Esophagus muscularis mucosa (tissue), 4 donors: ENCODE measurements at regions not wholly inside any gene's neighbourhood (a gene's known extent, or its start where the extent isn't known, plus 50 kb on each side); places are given as distances from the start of the nearest gene placed in this dataset.
A peak's percentile ranks its signal among the peaks of the same experiment; 100 is the strongest.

Experiments used
- DNase-seq: peaks from one replicate; pipeline ENCODE4 v3.0.0-alpha.2; 2017; ENCODE audit errors: extremely low spot score
- H3K27ac ChIP-seq, 4 donors: fragments of 200-600 bp; sonication (generic); replicated peaks in 1 of 4; 1 replicate in 3 of 4; 2 replicates in 1 of 4; pipeline ENCODE4 v1.5.1; 2016 to 2019; ENCODE audit warnings: mild to moderate bottlenecking in 1 of 4
- H3K27me3 ChIP-seq, 4 donors: fragments of 200-600 bp; sonication (generic); one replicate each; pipeline versions ENCODE4 v1.5.1 to v1.6.0; 2016 to 2019
- H3K36me3 ChIP-seq, 4 donors: fragments of 200-600 bp; sonication (generic); one replicate each; pipeline ENCODE4 v1.5.1; 2016 to 2019
- H3K4me1 ChIP-seq, 4 donors: fragments of 200-600 bp; sonication (generic); one replicate each; pipeline ENCODE4 v1.5.1; 2016 to 2019
- H3K4me3 ChIP-seq, 4 donors: fragments of 200-600 bp; sonication (generic); 1 replicate in 2 of 4; 2 replicates in 2 of 4; pipeline ENCODE4 v1.5.1; 2016 to 2019; ENCODE audit warnings: mild to moderate bottlenecking in 4 of 4, moderate library complexity in 1 of 4
- H3K9me3 ChIP-seq, 4 donors: fragments of 200-600 bp; sonication (generic); 1 replicate in 3 of 4; 2 replicates in 1 of 4; pipeline ENCODE4 v1.5.1; 2016 to 2019
- EP300 ChIP-seq: sonication (generic); formaldehyde crosslinking; IDR thresholded peaks from one replicate; pipeline ENCODE4 v1.6.1; 2017; ENCODE audit warnings: antibody characterized with exemption
- POLR2A ChIP-seq: fragments of 450-650 bp; IDR thresholded peaks from one replicate; pipeline ENCODE4 v1.6.1; 2017; ENCODE audit warnings: antibody characterized with exemption, moderate library complexity, mild to moderate bottlenecking, low read depth
- POLR2AphosphoS5 ChIP-seq, 2 donors: sonication (generic); formaldehyde crosslinking; IDR thresholded peaks; one replicate each; pipeline ENCODE4 v1.6.1; 2017; ENCODE audit warnings: antibody characterized with exemption in 2 of 2
- WGBS: methylation state at CpG from one replicate; pipeline ENCODE4 v1.1.5; 2018; 5-methylcytosine and 5-hydroxymethylcytosine counted together
- intact Hi-C: fragments of 100-400 bp; cut with DNase I; formaldehyde crosslinking; loops from one replicate; pipeline ENCODE4 v1.15.1; 2023
- TF ChIP-seq, protein P1 (sequence below), 3 experiments: fragments of 200-600 bp in 2 of 3; fragments of 450-650 bp in 1 of 3; sonication (generic) in 2 of 3; IDR thresholded peaks; one replicate each; pipeline ENCODE4 v1.5.1; 2017 to 2019; ENCODE audit warnings: antibody characterized with exemption in 3 of 3, mild to moderate bottlenecking in 2 of 3, moderate library complexity in 1 of 3

DNA sequence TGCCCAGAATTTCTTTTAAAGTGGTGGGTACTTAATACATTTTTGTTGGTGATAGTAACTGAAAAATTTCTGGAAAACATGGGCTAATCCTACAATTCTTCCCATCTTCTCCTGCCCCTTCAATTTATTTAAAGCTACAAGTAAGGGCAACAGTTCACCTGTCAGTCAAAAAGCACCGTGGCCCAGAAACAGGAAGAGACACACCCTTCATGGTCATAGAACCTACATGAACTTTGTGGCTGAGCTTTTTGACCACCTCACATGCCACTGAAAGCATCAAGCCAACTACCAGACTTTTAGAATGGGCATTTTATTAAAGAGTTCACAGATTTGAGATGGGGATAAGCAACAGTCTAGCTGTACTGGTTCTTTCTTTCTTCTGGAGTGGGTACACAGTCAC, 201.1 kb upstream of the CNR1 start:
- no peak for TF ChIP-seq POLR2A
- TF ChIP-seq, protein P1, sequence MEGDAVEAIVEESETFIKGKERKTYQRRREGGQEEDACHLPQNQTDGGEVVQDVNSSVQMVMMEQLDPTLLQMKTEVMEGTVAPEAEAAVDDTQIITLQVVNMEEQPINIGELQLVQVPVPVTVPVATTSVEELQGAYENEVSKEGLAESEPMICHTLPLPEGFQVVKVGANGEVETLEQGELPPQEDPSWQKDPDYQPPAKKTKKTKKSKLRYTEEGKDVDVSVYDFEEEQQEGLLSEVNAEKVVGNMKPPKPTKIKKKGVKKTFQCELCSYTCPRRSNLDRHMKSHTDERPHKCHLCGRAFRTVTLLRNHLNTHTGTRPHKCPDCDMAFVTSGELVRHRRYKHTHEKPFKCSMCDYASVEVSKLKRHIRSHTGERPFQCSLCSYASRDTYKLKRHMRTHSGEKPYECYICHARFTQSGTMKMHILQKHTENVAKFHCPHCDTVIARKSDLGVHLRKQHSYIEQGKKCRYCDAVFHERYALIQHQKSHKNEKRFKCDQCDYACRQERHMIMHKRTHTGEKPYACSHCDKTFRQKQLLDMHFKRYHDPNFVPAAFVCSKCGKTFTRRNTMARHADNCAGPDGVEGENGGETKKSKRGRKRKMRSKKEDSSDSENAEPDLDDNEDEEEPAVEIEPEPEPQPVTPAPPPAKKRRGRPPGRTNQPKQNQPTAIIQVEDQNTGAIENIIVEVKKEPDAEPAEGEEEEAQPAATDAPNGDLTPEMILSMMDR (IDR thresholded peaks at IDR 0.05): no peak
- no peak for TF ChIP-seq EP300
- TF ChIP-seq POLR2AphosphoS5 (IDR thresholded peaks at IDR 0.05): no peak
- Histone ChIP-seq H3K4me3 (no peak overlapping the region), H3K27ac (no peak overlapping the region), H3K4me1 (no peaks in the 10 kb centered on the region), H3K36me3 (no peaks in the 10 kb centered on the region), H3K9me3 (no peaks in the 10 kb centered on the region), H3K27me3 (no peaks in the 10 kb centered on the region)
- 20% methylated on average over 1 of the region's 1 CpG for WGBS
- intact Hi-C loops: no loop called here
- no peak for DNase-seq

DNA sequence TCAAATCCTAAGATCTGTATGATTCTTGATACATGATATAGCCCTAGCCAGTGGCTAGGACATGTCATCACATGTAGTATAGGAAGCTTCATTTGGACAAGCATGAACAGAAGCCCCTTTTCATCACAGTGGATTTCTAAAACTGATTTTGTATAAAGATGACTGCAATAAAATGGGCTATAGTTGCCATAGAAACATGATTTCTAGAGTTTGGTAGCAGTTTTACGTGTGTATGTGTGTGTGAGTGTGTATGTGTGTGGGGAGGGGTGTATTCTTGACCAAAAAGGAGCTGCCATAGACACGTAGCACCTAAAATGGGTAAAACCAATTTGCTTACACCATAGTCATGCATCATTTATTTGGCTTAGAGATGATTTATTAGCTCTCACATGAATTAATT, 200.5 kb upstream of the CNR1 start:
- WGBS: 88% methylated on average over 2 of the region's 2 CpGs

DNA sequence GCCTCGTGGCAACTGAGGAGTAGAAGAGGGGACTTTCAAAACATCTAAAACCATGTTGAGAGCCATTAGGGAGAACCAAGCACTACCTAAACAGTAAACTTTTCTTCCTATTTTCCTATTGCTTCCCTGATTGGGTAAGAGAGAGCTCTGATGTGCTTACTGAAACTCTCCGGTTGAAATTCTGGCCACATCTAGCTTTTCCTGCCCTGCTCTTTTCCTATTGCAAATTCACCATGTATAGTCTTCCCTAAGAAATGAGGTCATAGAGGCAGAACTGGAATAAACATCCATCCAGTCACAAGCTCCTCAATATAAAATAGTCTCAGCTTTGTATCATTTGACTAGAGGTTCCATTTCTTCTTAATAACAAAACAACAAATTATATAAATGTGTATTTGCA, 199.5 kb upstream of the CNR1 start:
- 70% methylated on average over 2 of the region's 2 CpGs for WGBS
- TF ChIP-seq, protein P1 (IDR thresholded peaks at IDR 0.05): no peak
- TF ChIP-seq POLR2AphosphoS5 (IDR thresholded peaks at IDR 0.05) (no peak), POLR2A (no peak), EP300 (no peak)
- no peak overlapping the region for H3K4me3 ChIP-seq
- intact Hi-C loops: no loop called here
- no peaks in the 10 kb centered on the region for H3K9me3 ChIP-seq
- H3K27ac ChIP-seq: no peak overlapping the region
- H3K4me1 ChIP-seq: peaks cover 0 to under 1% (median 0%) of the 10 kb centered on the region in 4 donors
- no peaks in the 10 kb centered on the region for H3K27me3 ChIP-seq
- DNase-seq: no peak
- no peaks in the 10 kb centered on the region for H3K36me3 ChIP-seq

More for the DNA sequence above, 200.5 kb upstream of the CNR1 start:
- Histone ChIP-seq H3K9me3 (no peaks in the 10 kb centered on the region), H3K27ac (no peak overlapping the region), H3K4me3 (no peak overlapping the region), H3K36me3 (no peaks in the 10 kb centered on the region), H3K4me1 (no peaks in the 10 kb centered on the region), H3K27me3 (no peaks in the 10 kb centered on the region)
- no peak for DNase-seq
- TF ChIP-seq, protein P1 (IDR thresholded peaks at IDR 0.05): no peak
- no peak for TF ChIP-seq POLR2A
- TF ChIP-seq POLR2AphosphoS5 (IDR thresholded peaks at IDR 0.05): no peak
- TF ChIP-seq EP300: no peak
- intact Hi-C loops: no loop called here

DNA sequence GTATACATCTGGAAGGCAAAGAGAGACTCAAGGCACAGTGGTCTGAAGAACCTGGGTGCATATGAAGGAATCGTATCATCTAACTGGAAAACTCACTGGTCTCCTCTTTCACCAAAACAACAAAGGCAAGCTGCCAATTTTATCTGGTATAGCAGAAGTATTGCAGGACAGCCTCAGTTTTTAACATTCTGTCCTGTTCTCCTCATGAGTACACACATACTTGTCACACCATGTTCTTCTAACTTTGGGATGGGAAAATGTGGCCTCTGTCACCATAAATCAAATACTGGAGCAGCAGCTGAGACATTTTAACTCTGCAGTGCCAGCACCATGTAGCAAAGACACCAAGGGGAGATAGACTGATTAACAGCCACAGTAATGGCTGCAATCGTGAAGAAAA, 199.1 kb upstream of the CNR1 start:
- intact Hi-C loops: no loop called here
- Histone ChIP-seq H3K36me3 (no peaks in the 10 kb centered on the region), H3K4me1 (peaks cover 0 to 5% (median 0%) of the 10 kb centered on the region in 4 donors), H3K27ac (peak overlapping the region in 1 of 4 donors; percentile 9), H3K27me3 (no peaks in the 10 kb centered on the region), H3K9me3 (no peaks in the 10 kb centered on the region), H3K4me3 (no peak overlapping the region)
- WGBS: 82% methylated on average over 2 of the region's 2 CpGs
- DNase-seq: no peak
- peak; percentile 25 for TF ChIP-seq EP300
- TF ChIP-seq, protein P1 (IDR thresholded peaks at IDR 0.05): no peak
- TF ChIP-seq POLR2AphosphoS5 (IDR thresholded peaks at IDR 0.05): peak in 1 of 2 donors; percentile 30

DNA sequence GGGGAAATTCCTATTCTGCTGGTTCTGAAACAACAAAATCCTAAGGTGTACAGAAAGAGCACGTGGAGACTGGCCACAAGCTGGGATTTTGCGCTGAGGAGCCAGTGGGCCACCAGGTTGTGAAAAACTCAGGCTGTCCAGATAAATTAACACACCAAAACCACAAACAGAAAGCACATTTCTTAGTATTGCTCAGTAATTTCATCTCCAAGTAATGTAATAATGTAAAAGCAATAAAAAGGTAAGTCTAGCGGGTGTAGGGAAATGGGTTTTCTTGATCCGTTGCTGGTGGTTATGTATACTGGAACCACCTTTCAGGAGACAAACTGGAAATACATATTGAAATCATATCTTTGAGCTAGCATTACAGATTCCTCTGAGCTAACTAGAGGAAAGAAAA, 195.6 kb upstream of the CNR1 start:
- H3K36me3 ChIP-seq: no peaks in the 10 kb centered on the region
- WGBS: 94% methylated on average over 4 of the region's 4 CpGs
- no peak for TF ChIP-seq POLR2AphosphoS5 (IDR thresholded peaks at IDR 0.05)
- no peak for TF ChIP-seq EP300
- no peak for TF ChIP-seq POLR2A
- TF ChIP-seq, protein P1 (IDR thresholded peaks at IDR 0.05): no peak
- H3K4me3 ChIP-seq: no peak overlapping the region
- no peak overlapping the region for H3K27ac ChIP-seq
- H3K27me3 ChIP-seq: no peaks in the 10 kb centered on the region
- intact Hi-C loops: no loop called here
- no peak for DNase-seq
- H3K4me1 ChIP-seq: peaks cover 0 to 13% (median 0%) of the 10 kb centered on the region in 4 donors
- no peaks in the 10 kb centered on the region for H3K9me3 ChIP-seq
